KMS-11 (cell line): ENCODE measurements at regions not wholly inside any gene's neighbourhood (a gene's known extent, or its start where the extent isn't known, plus 50 kb on each side); places are given as distances from the start of the nearest gene placed in this dataset.

Experiments
- H2AFZ ChIP-seq: fragments of 200-600 bp; sonication (generic); 2 replicates; pipeline ENCODE4 v1.6.1; 2016; ENCODE audit warnings: antibody characterized with exemption, mixed run types, low read depth
- H3K27ac ChIP-seq: fragments of 200-600 bp; sonication (generic); 2 replicates; pipeline ENCODE4 v1.6.1; 2016; ENCODE audit warnings: mild to moderate bottlenecking, mixed run types
- H3K27me3 ChIP-seq: fragments of 200-600 bp; sonication (generic); 2 replicates; pipeline ENCODE4 v1.6.1; 2017; ENCODE audit warnings: mild to moderate bottlenecking, low read depth, mixed run types, moderate library complexity; ENCODE audit not compliant: insufficient read depth
- H3K36me3 ChIP-seq: fragments of 200-600 bp; sonication (generic); 2 replicates; pipeline ENCODE4 v1.6.1; 2017; ENCODE audit warnings: mild to moderate bottlenecking, mixed run types; ENCODE audit not compliant: insufficient read depth
- H3K4me1 ChIP-seq: fragments of 200-600 bp; sonication (generic); 2 replicates; pipeline ENCODE4 v1.6.1; 2016; ENCODE audit warnings: mild to moderate bottlenecking, low read depth, mixed run types; ENCODE audit not compliant: poor library complexity, severe bottlenecking
- H3K4me2 ChIP-seq: fragments of 200-600 bp; sonication (generic); 2 replicates; pipeline ENCODE4 v1.7.0; 2016; ENCODE audit warnings: mild to moderate bottlenecking, mixed run types
- H3K4me3 ChIP-seq: fragments of 200-600 bp; sonication (generic); IDR thresholded peaks from 2 replicates; pipeline ENCODE4 v1.6.1; 2017; ENCODE audit warnings: low read depth, low read length, mixed read lengths; ENCODE audit not compliant: insufficient read depth
- H3K79me2 ChIP-seq: fragments of 200-600 bp; sonication (generic); 2 replicates; pipeline ENCODE4 v1.6.1; 2016; ENCODE audit warnings: low read depth, mixed run types; ENCODE audit not compliant: insufficient read depth
- H3K9ac ChIP-seq: fragments of 200-600 bp; sonication (generic); 2 replicates; pipeline ENCODE4 v1.6.1; 2016; ENCODE audit warnings: mild to moderate bottlenecking, mixed run types
- H4K20me1 ChIP-seq: fragments of 200-600 bp; sonication (generic); 2 replicates; pipeline ENCODE4 v1.6.1; 2016; ENCODE audit warnings: mild to moderate bottlenecking, mixed run types; ENCODE audit not compliant: insufficient read depth
- TF ChIP-seq, protein P1 (sequence below): fragments of 200-600 bp; sonication (generic); conservative IDR thresholded peaks from 2 replicates; pipeline ENCODE4 v1.6.1; 2017; ENCODE audit warnings: low read depth, mild to moderate bottlenecking, antibody characterized with exemption, low read length, moderate library complexity, mixed read lengths

DNA sequence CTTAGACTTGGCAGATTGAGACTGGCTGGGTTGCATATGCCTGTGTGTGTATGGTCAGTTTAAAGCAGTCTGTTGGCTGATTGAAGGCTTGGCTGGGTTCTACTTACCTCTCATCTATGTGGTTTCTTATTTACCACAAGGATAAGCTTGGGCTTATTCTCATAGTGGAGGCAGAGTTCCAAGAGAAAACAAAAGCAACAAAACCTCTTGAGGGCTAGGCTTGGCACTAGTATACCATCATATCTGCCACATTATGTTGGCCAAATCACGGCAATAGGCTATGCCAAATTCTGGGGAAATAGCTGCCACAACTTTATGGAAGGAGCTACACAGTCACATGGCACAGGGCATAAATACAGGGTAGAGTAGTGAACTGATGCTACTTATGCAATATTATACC lies 714.1 kb downstream of the CBLN4 start:
- Histone ChIP-seq H3K4me3 (no peak overlapping the region), H4K20me1 (no peaks in the 10 kb centered on the region), H2AFZ (no peak overlapping the region), H3K9ac (no peak overlapping the region), H3K27ac (no peak overlapping the region), H3K79me2 (no peaks in the 10 kb centered on the region), H3K4me1 (no peaks in the 10 kb centered on the region), H3K36me3 (no peaks in the 10 kb centered on the region), H3K4me2 (no peak overlapping the region), H3K27me3 (no peaks in the 10 kb centered on the region)
- TF ChIP-seq, protein P1, sequence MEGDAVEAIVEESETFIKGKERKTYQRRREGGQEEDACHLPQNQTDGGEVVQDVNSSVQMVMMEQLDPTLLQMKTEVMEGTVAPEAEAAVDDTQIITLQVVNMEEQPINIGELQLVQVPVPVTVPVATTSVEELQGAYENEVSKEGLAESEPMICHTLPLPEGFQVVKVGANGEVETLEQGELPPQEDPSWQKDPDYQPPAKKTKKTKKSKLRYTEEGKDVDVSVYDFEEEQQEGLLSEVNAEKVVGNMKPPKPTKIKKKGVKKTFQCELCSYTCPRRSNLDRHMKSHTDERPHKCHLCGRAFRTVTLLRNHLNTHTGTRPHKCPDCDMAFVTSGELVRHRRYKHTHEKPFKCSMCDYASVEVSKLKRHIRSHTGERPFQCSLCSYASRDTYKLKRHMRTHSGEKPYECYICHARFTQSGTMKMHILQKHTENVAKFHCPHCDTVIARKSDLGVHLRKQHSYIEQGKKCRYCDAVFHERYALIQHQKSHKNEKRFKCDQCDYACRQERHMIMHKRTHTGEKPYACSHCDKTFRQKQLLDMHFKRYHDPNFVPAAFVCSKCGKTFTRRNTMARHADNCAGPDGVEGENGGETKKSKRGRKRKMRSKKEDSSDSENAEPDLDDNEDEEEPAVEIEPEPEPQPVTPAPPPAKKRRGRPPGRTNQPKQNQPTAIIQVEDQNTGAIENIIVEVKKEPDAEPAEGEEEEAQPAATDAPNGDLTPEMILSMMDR = no peak

DNA sequence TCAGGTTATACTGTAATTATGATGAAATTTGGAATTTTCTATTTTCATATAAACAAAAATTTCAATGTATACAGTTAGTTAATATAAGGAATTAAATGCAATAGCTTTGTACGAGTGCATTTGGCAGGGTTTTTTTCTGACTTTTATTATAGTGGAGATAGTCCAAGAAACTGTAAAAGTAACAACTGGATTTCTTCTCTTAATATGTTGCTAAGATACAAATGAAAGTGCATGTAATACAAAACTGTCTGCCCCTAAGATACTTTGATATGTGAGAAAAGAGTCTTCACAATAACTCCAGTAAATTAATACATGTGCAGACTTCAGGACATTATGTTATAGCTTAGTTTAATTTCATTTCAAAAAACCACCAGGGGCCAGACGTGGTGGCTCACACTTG lies 721.4 kb downstream of the CBLN4 start:
- Histone ChIP-seq H3K36me3 (no peaks in the 10 kb centered on the region), H3K27me3 (no peaks in the 10 kb centered on the region), H3K4me3 (no peak overlapping the region), H3K79me2 (no peaks in the 10 kb centered on the region), H2AFZ (no peak overlapping the region), H3K9ac (no peak overlapping the region), H3K27ac (no peak overlapping the region), H3K4me1 (no peaks in the 10 kb centered on the region), H3K4me2 (no peak overlapping the region), H4K20me1 (no peaks in the 10 kb centered on the region)
- TF ChIP-seq, protein P1 = no peak

GRCh38 chr20:55273149-55273548 lies 732.2 kb downstream of the CBLN4 start:
- no peaks in the 10 kb centered on the region for H3K79me2 ChIP-seq
- H3K4me1 ChIP-seq = peaks cover 32% of the 10 kb centered on the region
- H3K27me3 ChIP-seq = no peaks in the 10 kb centered on the region
- H2AFZ ChIP-seq = no peak overlapping the region
- H3K4me3 ChIP-seq = no peak overlapping the region
- TF ChIP-seq, protein P1 = no peak
- no peak overlapping the region for H3K4me2 ChIP-seq
- H3K27ac ChIP-seq = no peak overlapping the region
- H4K20me1 ChIP-seq = no peaks in the 10 kb centered on the region
- no peaks in the 10 kb centered on the region for H3K36me3 ChIP-seq
- no peak overlapping the region for H3K9ac ChIP-seq

GRCh38 chr20:55271371-55271770 lies 733.9 kb downstream of the CBLN4 start:
- TF ChIP-seq, protein P1 = no peak

More at GRCh38 chr20:55271371-55271770, 733.9 kb downstream of the CBLN4 start:
- H3K27me3 ChIP-seq = no peaks in the 10 kb centered on the region
- no peaks in the 10 kb centered on the region for H3K36me3 ChIP-seq
- no peak overlapping the region for H2AFZ ChIP-seq
- H3K4me3 ChIP-seq = no peak overlapping the region
- no peaks in the 10 kb centered on the region for H4K20me1 ChIP-seq
- peaks cover 32% of the 10 kb centered on the region for H3K4me1 ChIP-seq
- no peaks in the 10 kb centered on the region for H3K79me2 ChIP-seq
- H3K27ac ChIP-seq = no peak overlapping the region
- no peak overlapping the region for H3K9ac ChIP-seq
- H3K4me2 ChIP-seq = peak overlapping the region; percentile 2; the same call in 1 of the 2 replicates
